CD14-positive monocyte (primary cell): ENCODE measurements at regions not wholly inside any gene's neighbourhood (a gene's known extent, or its start where the extent isn't known, plus 50 kb on each side); places are given as distances from the start of the nearest gene placed in this dataset.
A peak's percentile ranks its signal among the peaks of the same experiment; 100 is the strongest.

Source experiments
- DNase-seq, 3 donors: peaks; one replicate each; pipeline ENCODE4 v3.0.0-alpha.2; 2011 to 2022
- H2AFZ ChIP-seq: 2 replicates; pipeline ENCODE4 v1.6.0; 2012; ENCODE audit warnings: mild to moderate bottlenecking, low read depth, low read length, inconsistent platforms; ENCODE audit not compliant: insufficient read depth, poor library complexity, severe bottlenecking
- H3K27ac ChIP-seq, 2 donors: 1 replicate in 1 of 2; 2 replicates in 1 of 2; pipeline ENCODE4 v1.5.1; 2012 to 2013; ENCODE audit warnings: low read length in 2 of 2, control low read depth in 1 of 2, inconsistent platforms in 1 of 2, low read depth in 1 of 2, mild to moderate bottlenecking in 1 of 2
- H3K27me3 ChIP-seq, 2 donors: one replicate each; pipeline versions ENCODE4 v1.6.0 to v1.6.1; 2011 to 2013; ENCODE audit warnings: low read length in 2 of 2; ENCODE audit not compliant: control insufficient read depth in 2 of 2, insufficient read depth in 2 of 2
- H3K36me3 ChIP-seq, 2 donors: replicated peaks in 1 of 2; 1 replicate in 1 of 2; 2 replicates in 1 of 2; pipeline versions ENCODE4 v1.5.1 to v1.6.1; 2012 to 2013; ENCODE audit warnings: low read length in 2 of 2, control low read depth in 1 of 2, inconsistent platforms in 1 of 2, mild to moderate bottlenecking in 1 of 2; ENCODE audit not compliant: insufficient read depth in 2 of 2, control insufficient read depth in 1 of 2
- H3K4me1 ChIP-seq, 2 donors: 1 replicate in 1 of 2; 2 replicates in 1 of 2; pipeline versions ENCODE4 v1.5.1 to v1.6.1; 2012 to 2013; ENCODE audit warnings: low read length in 2 of 2, control low read depth in 1 of 2, inconsistent platforms in 1 of 2, mild to moderate bottlenecking in 1 of 2, moderate library complexity in 1 of 2; ENCODE audit not compliant: insufficient read depth in 2 of 2, control insufficient read depth in 1 of 2
- H3K4me2 ChIP-seq: replicated peaks from 2 replicates; pipeline ENCODE3; 2012; ENCODE audit warnings: low read length, moderate library complexity, mild to moderate bottlenecking; ENCODE audit not compliant: poor library complexity, severe bottlenecking; ENCODE audit errors: extremely low read depth
- H3K4me3 ChIP-seq, 3 experiments: fragments of 200-600 bp in 1 of 3; sonication (generic) in 1 of 3; replicated peaks in 1 of 3; 1 replicate in 2 of 3; 2 replicates in 1 of 3; pipeline ENCODE4 v1.5.1; 2011 to 2013; ENCODE audit warnings: low read length in 3 of 3, mild to moderate bottlenecking in 3 of 3, control low read depth in 2 of 3, low read depth in 2 of 3, inconsistent platforms in 1 of 3, moderate library complexity in 1 of 3
- H3K79me2 ChIP-seq: 2 replicates; pipeline ENCODE4 v1.6.0; 2012; ENCODE audit warnings: mild to moderate bottlenecking, control low read depth, inconsistent platforms, low read length, moderate library complexity; ENCODE audit not compliant: insufficient read depth
- H3K9ac ChIP-seq: 2 replicates; pipeline ENCODE4 v1.6.0; 2017; ENCODE audit warnings: low read length, mild to moderate bottlenecking; ENCODE audit not compliant: insufficient read depth, poor library complexity, severe bottlenecking
- H3K9me3 ChIP-seq, 2 donors: replicated peaks in 1 of 2; 1 replicate in 1 of 2; 2 replicates in 1 of 2; pipeline versions ENCODE4 v1.5.1 to v1.6.1; 2012 to 2013; ENCODE audit warnings: low read length in 2 of 2, control low read depth in 1 of 2; ENCODE audit not compliant: control insufficient read depth in 1 of 2, insufficient read depth in 1 of 2
- H4K20me1 ChIP-seq: 2 replicates; pipeline ENCODE4 v1.6.0; 2012; ENCODE audit warnings: mild to moderate bottlenecking, low read length, control low read depth, moderate library complexity; ENCODE audit not compliant: insufficient read depth
- H3K27ac Mint-ChIP-seq, 7 donors: one replicate each; pipeline ENCODE4 v1.8.0; 2020; ENCODE audit warnings: mild to moderate bottlenecking in 7 of 7, mixed read lengths in 7 of 7, moderate library complexity in 6 of 7, inconsistent platforms in 2 of 7
- H3K27me3 Mint-ChIP-seq, 3 donors: one replicate each; pipeline ENCODE4 v1.8.0; 2021 to 2022; ENCODE audit warnings: low read depth in 3 of 3, mild to moderate bottlenecking in 3 of 3, mixed read lengths in 3 of 3, moderate library complexity in 3 of 3, inconsistent platforms in 1 of 3
- H3K36me3 Mint-ChIP-seq, 2 donors: one replicate each; pipeline ENCODE4 v1.8.0; 2020; ENCODE audit warnings: mixed read lengths in 2 of 2, inconsistent platforms in 1 of 2, mild to moderate bottlenecking in 1 of 2
- H3K4me1 Mint-ChIP-seq: one replicate; pipeline ENCODE4 v1.8.0; 2020; ENCODE audit warnings: mild to moderate bottlenecking, mixed read lengths
- H3K4me3 Mint-ChIP-seq, 2 donors: one replicate each; pipeline ENCODE4 v1.8.0; 2020; ENCODE audit warnings: mild to moderate bottlenecking in 2 of 2, mixed read lengths in 2 of 2, moderate library complexity in 1 of 2
- H3K9me3 Mint-ChIP-seq, 7 donors: one replicate each; pipeline ENCODE4 v1.8.0; 2020 to 2022; ENCODE audit warnings: mixed read lengths in 7 of 7, mild to moderate bottlenecking in 6 of 7, moderate library complexity in 6 of 7, inconsistent platforms in 2 of 7
- WGBS: methylation state at CpG from one replicate; pipeline ENCODE4 v1.1.5; 2013; ENCODE audit warnings: missing lambda C conversion rate; ENCODE audit not compliant: insufficient coverage; 5-methylcytosine and 5-hydroxymethylcytosine counted together
- intact Hi-C, 2 donors: fragments of 100-400 bp; cut with micrococcal nuclease; formaldehyde crosslinking; loops; one replicate each; pipeline versions ENCODE4 v1.15.0 to v1.15.1; 2023
- TF ChIP-seq, protein P1 (sequence below): fragments of 200-600 bp; IDR thresholded peaks from one replicate; pipeline ENCODE4 v1.8.0; 2022; ENCODE audit warnings: antibody characterized with exemption, mild to moderate bottlenecking

DNA sequence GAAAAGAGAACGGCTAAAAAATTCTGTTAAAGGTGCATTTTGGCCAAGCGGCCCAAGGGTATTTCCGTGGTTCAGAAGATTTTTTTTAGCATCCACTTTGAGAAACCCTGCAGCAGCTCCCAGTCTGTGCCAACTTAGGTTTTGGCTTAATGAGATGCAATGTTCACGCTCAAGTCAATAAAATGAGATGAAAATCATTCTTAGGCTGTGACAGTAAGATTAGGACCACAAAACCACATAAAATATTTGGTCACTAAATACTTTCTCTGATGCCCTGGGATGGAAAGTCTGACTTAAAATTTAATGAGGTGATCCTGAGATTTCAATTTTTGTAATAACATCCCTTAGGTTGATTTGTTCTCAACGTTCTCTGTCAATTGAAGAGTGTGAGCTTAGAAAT lies 74.2 kb upstream of the FHL2 start:
- no peaks in the 10 kb centered on the region for H3K9me3 ChIP-seq
- H3K36me3 Mint-ChIP-seq = no peaks in the 10 kb centered on the region
- H3K27me3 Mint-ChIP-seq = peaks cover 1 to 12% (median 8%) of the 10 kb centered on the region in 3 donors

DNA sequence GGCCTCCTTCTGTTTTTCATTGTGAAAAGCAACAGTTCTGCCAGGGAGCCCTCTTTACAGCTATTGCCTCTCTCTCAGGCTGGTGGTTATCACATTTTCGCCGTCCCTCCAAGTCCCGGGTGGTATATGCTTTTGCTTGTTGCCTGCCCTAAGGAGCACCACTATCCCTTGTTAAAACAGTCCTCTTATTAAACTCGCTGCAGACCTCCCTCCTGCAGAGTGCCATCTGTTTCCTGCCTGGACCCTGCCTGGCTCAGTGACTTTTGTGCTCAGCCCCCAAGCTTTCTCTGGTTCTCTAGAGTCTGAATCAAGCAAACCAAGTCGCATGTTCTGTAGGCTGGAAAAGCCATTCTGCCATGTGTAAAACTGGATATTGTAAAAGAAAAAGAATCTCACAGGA lies 72.1 kb upstream of the FHL2 start:
- Mint-ChIP-seq H3K27me3 (peaks cover 1 to 13% (median 9%) of the 10 kb centered on the region in 3 donors), H3K27ac (peak overlapping the region in 1 of 7 donors; percentile 43), H3K36me3 (no peaks in the 10 kb centered on the region), H3K4me1 (peaks cover 2% of the 10 kb centered on the region), H3K9me3 (peaks cover 0 to 3% (median 0%) of the 10 kb centered on the region in 7 donors), H3K4me3 (no peak overlapping the region)
- H3K4me3 ChIP-seq = no peak overlapping the region
- no peaks in the 10 kb centered on the region for H3K9me3 ChIP-seq
- WGBS = 0% methylated on average over 2 of the region's 5 CpGs
- DNase-seq = no peak
- H3K27me3 ChIP-seq = no peaks in the 10 kb centered on the region
- H4K20me1 ChIP-seq = no peaks in the 10 kb centered on the region
- TF ChIP-seq, protein P1, sequence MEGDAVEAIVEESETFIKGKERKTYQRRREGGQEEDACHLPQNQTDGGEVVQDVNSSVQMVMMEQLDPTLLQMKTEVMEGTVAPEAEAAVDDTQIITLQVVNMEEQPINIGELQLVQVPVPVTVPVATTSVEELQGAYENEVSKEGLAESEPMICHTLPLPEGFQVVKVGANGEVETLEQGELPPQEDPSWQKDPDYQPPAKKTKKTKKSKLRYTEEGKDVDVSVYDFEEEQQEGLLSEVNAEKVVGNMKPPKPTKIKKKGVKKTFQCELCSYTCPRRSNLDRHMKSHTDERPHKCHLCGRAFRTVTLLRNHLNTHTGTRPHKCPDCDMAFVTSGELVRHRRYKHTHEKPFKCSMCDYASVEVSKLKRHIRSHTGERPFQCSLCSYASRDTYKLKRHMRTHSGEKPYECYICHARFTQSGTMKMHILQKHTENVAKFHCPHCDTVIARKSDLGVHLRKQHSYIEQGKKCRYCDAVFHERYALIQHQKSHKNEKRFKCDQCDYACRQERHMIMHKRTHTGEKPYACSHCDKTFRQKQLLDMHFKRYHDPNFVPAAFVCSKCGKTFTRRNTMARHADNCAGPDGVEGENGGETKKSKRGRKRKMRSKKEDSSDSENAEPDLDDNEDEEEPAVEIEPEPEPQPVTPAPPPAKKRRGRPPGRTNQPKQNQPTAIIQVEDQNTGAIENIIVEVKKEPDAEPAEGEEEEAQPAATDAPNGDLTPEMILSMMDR = no peak
- no peak overlapping the region for H3K9ac ChIP-seq
- H3K4me1 ChIP-seq = no peaks in the 10 kb centered on the region
- H3K27ac ChIP-seq = no peak overlapping the region
- no peak overlapping the region for H2AFZ ChIP-seq
- intact Hi-C loops = no loop called here
- no peaks in the 10 kb centered on the region for H3K79me2 ChIP-seq
- no peak overlapping the region for H3K4me2 ChIP-seq
- no peaks in the 10 kb centered on the region for H3K36me3 ChIP-seq

More for the DNA sequence above, 74.2 kb upstream of the FHL2 start:
- Mint-ChIP-seq H3K9me3 (peaks cover 0 to 3% (median 0%) of the 10 kb centered on the region in 7 donors), H3K4me1 (peaks cover 2% of the 10 kb centered on the region), H3K27ac (no peak overlapping the region), H3K4me3 (no peak overlapping the region)
- no peaks in the 10 kb centered on the region for H4K20me1 ChIP-seq
- 78% methylated on average over 4 of the region's 5 CpGs for WGBS
- no peak overlapping the region for H3K27ac ChIP-seq
- no peaks in the 10 kb centered on the region for H3K4me1 ChIP-seq
- H3K79me2 ChIP-seq = no peaks in the 10 kb centered on the region
- H3K36me3 ChIP-seq = no peaks in the 10 kb centered on the region
- H3K4me3 ChIP-seq = no peak overlapping the region
- H3K9ac ChIP-seq = no peak overlapping the region
- no peak overlapping the region for H3K4me2 ChIP-seq
- intact Hi-C loops = no loop called here
- H3K27me3 ChIP-seq = no peaks in the 10 kb centered on the region
- TF ChIP-seq, protein P1 = no peak
- DNase-seq = no peak
- no peak overlapping the region for H2AFZ ChIP-seq
